Renal cortical epithelial cell (primary cell): ENCODE measurements at regions not wholly inside any gene's neighbourhood (a gene's known extent, or its start where the extent isn't known, plus 50 kb on each side); places are given as distances from the start of the nearest gene placed in this dataset.

Experiments
- DNase-seq: peaks from one replicate; pipeline ENCODE4 v3.0.0-alpha.2; 2011; ENCODE audit warnings: low read depth

GRCh38 chr9:3732077-3733038 lies 206.6 kb upstream of the RFX3 start:
- DNase-seq, result peak; percentile 92

GRCh38 chr9:3730511-3730922 lies 204.7 kb upstream of the RFX3 start:
- DNase-seq, result no peak

GRCh38 chr9:3721096-3721495 lies 195.3 kb upstream of the RFX3 start:
- DNase-seq, result no peak

- DNase-seq, result no peak
Measured at GRCh38 chr9:3719286-3719685, 193.5 kb upstream of the RFX3 start.

- DNase-seq, result no peak
Measured at GRCh38 chr9:3716415-3716814, 190.6 kb upstream of the RFX3 start.

- peak; percentile 99 for DNase-seq
Measured at GRCh38 chr9:3708751-3709150, 182.9 kb upstream of the RFX3 start.

GRCh38 chr9:3704890-3705289 lies 179.1 kb upstream of the RFX3 start:
- no peak for DNase-seq

- no peak for DNase-seq
Measured at GRCh38 chr9:3700772-3701171, 175.0 kb upstream of the RFX3 start.

- DNase-seq, result no peak
Measured at GRCh38 chr9:3699883-3700282, 174.1 kb upstream of the RFX3 start.

- no peak for DNase-seq
Measured at GRCh38 chr9:3698531-3698930, 172.7 kb upstream of the RFX3 start.

- DNase-seq, result no peak
Measured at GRCh38 chr9:3698076-3698475, 172.3 kb upstream of the RFX3 start.

GRCh38 chr9:3696368-3696767 lies 170.6 kb upstream of the RFX3 start:
- DNase-seq, result no peak

GRCh38 chr9:3692606-3693005 lies 166.8 kb upstream of the RFX3 start:
- no peak for DNase-seq

GRCh38 chr9:3689555-3689954 lies 163.8 kb upstream of the RFX3 start:
- DNase-seq, result no peak

- no peak for DNase-seq
Measured at GRCh38 chr9:3687145-3687544, 161.3 kb upstream of the RFX3 start.

GRCh38 chr9:3682186-3682585 lies 156.4 kb upstream of the RFX3 start:
- no peak for DNase-seq

GRCh38 chr9:3677541-3677940 lies 151.7 kb upstream of the RFX3 start:
- DNase-seq, result no peak

- DNase-seq, result no peak
Measured at GRCh38 chr9:3676766-3677165, 151.0 kb upstream of the RFX3 start.

- DNase-seq, result no peak
Measured at GRCh38 chr9:3675946-3676345, 150.1 kb upstream of the RFX3 start.

- DNase-seq, result no peak
Measured at GRCh38 chr9:3674561-3674960, 148.8 kb upstream of the RFX3 start.

GRCh38 chr9:3672399-3672798 lies 146.6 kb upstream of the RFX3 start:
- no peak for DNase-seq

GRCh38 chr9:3664044-3664443 lies 138.2 kb upstream of the RFX3 start:
- DNase-seq, result no peak

- peak; percentile 33 for DNase-seq
Measured at GRCh38 chr9:3662671-3663070, 136.9 kb upstream of the RFX3 start.

GRCh38 chr9:3660936-3661335 lies 135.1 kb upstream of the RFX3 start:
- no peak for DNase-seq
